Skeletal muscle tissue (tissue), 3 donors: ENCODE measurements at regions not wholly inside any gene's neighbourhood (a gene's known extent, or its start where the extent isn't known, plus 50 kb on each side); places are given as distances from the start of the nearest gene placed in this dataset.

Experiments used
- H3K27ac ChIP-seq: one replicate; pipeline ENCODE4 v1.7.0; 2013; ENCODE audit warnings: mild to moderate bottlenecking, low read depth, low read length, inconsistent platforms
- H3K27me3 ChIP-seq, 3 donors: one replicate each; pipeline ENCODE4 v1.7.0; 2013; ENCODE audit warnings: low read length in 3 of 3; ENCODE audit not compliant: control insufficient read depth in 3 of 3, insufficient read depth in 3 of 3
- H3K36me3 ChIP-seq, 3 donors: one replicate each; pipeline ENCODE4 v1.7.0; 2013; ENCODE audit warnings: low read length in 3 of 3; ENCODE audit not compliant: control insufficient read depth in 3 of 3, insufficient read depth in 3 of 3
- H3K4me1 ChIP-seq, 3 donors: one replicate each; pipeline ENCODE4 v1.7.0; 2013; ENCODE audit warnings: low read length in 3 of 3, mild to moderate bottlenecking in 3 of 3; ENCODE audit not compliant: control insufficient read depth in 3 of 3, insufficient read depth in 3 of 3
- H3K4me3 ChIP-seq, 3 donors: one replicate each; pipeline ENCODE4 v1.7.0; 2013; ENCODE audit warnings: low read length in 3 of 3
- H3K9ac ChIP-seq, 3 donors: one replicate each; pipeline ENCODE4 v1.7.0; 2013; ENCODE audit warnings: low read length in 3 of 3, mild to moderate bottlenecking in 3 of 3, moderate library complexity in 2 of 3, low read depth in 1 of 3
- H3K9me3 ChIP-seq, 3 donors: one replicate each; pipeline ENCODE4 v1.7.0; 2013; ENCODE audit warnings: low read length in 3 of 3; ENCODE audit not compliant: control insufficient read depth in 3 of 3
- donor health status: Osteomylitis.

DNA sequence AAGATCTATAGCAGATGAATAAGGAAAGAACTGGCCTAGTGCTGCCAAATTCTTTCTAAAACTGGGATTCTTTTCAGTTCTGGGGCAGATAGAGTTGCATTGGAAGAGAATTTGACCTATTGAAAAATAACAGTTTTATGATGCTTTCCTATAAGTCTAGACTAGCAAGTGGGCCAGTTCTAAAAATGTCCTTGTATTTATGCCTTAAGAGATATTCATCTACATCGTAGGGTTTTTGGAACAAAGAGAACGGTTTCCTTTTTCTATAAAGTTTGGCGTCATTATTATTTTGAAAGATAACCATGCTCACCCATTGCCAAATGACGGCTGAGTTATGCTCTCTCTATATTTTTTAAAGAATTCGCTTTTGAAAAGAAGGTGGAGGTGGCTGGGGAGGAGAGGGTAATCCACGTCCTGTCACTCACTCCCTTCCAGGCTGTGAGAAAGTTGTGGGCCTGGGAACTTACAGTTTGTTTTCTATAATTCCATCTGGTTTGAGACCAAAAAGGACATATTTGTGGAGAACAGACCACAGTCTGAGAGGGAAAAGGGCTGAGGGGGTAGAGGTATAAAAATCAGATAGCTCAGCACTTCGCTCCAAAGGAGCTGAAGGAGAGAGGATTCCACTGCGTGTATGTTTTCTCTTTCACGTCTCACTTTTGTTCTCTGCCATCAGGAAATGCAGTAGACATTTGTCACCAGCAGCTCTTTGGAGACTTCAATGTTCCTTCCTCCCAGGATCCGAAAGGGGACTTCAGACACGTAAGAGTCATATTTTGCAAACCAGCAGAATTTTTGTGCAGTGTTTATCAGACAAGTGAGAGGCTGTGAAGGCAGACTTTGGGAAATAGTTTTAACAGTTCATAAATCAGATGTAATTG is 281.9 kb upstream of the FN1 start:
- H3K4me3 ChIP-seq: no peak overlapping the region
- no peaks in the 10 kb centered on the region for H3K36me3 ChIP-seq
- peak overlapping the region; percentile 46 for H3K27ac ChIP-seq
- H3K9ac ChIP-seq: no peak overlapping the region
- H3K27me3 ChIP-seq: no peaks in the 10 kb centered on the region
- peaks cover under 1 to 7% (median 2%) of the 10 kb centered on the region in 3 donors for H3K4me1 ChIP-seq
- H3K9me3 ChIP-seq: no peaks in the 10 kb centered on the region

- Histone ChIP-seq H3K36me3 (no peaks in the 10 kb centered on the region), H3K9ac (no peak overlapping the region), H3K27me3 (no peaks in the 10 kb centered on the region), H3K4me3 (no peak overlapping the region), H3K9me3 (no peaks in the 10 kb centered on the region), H3K27ac (no peak overlapping the region), H3K4me1 (peaks cover 7 to 15% (median 10%) of the 10 kb centered on the region in 3 donors)
Measured at GRCh38 chr2:215716956-215717355, 281.1 kb upstream of the FN1 start.

- Histone ChIP-seq H3K27me3 (no peaks in the 10 kb centered on the region), H3K4me3 (no peak overlapping the region), H3K27ac (no peak overlapping the region), H3K36me3 (no peaks in the 10 kb centered on the region), H3K9me3 (no peaks in the 10 kb centered on the region), H3K9ac (no peak overlapping the region), H3K4me1 (peaks cover 8 to 18% (median 10%) of the 10 kb centered on the region in 3 donors)
Measured at GRCh38 chr2:215712871-215713790, 277.3 kb upstream of the FN1 start.

DNA sequence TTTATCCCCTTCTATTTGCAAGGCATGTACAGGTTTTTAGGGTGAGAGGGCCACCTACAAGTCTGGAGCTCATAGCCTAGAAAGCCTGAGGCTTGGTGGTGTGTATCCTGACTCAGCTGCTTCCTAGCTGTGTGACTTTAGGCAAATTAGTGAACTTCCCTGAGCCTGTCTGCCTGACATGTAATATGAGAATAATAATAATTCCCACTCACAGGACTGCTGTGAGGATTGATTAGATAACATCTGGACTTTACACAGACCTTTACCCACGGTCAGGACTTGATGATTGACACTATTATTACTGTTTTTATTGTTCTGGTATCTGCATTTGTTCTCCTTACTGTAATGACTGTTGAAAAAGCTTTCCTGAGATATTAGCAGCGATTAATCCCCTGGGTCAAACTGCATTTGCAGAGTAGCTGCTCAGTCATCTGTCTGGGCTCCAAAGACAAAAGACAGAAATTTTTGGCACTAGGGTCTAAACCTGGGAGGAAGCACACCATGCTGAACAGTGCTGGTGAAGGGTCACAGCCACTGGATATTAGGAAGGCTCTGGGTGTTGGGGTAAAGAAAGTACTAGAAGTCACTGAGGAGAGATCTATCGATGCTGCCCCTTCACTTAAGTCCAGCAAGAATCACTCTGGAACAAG is 276.5 kb upstream of the FN1 start:
- Histone ChIP-seq H3K36me3 (no peaks in the 10 kb centered on the region), H3K4me1 (peaks cover 8 to 16% (median 10%) of the 10 kb centered on the region in 3 donors), H3K27me3 (no peaks in the 10 kb centered on the region), H3K9ac (no peak overlapping the region), H3K4me3 (no peak overlapping the region), H3K27ac (peak overlapping the region; percentile 46), H3K9me3 (no peaks in the 10 kb centered on the region)

DNA sequence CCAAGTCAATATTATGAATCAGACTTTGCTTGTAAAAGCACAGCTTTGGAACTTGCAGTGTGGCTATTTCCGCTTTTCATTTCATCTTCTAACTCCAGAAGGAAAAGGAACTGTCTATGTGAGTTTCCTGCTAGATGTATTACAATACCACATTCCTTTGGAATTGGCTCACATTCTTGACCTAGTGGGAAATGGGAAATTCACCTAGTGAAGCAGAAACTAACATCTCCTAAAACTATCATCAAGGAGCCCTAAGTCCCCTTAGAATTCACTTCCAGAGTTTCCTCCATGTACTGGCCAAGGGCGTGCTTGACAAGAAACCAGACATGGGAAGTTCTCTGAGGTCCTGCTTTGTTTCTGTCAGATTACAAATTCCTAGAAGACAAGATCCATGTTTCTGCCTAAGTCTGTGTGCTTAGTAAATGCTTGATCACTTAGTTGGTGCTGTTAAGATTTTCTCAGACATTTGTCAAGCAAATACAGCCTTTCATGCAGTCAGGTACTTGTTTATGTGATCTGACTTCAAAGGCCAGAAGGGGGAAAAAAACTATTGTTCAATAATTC is 275.7 kb upstream of the FN1 start:
- H3K9me3 ChIP-seq: no peaks in the 10 kb centered on the region
- no peaks in the 10 kb centered on the region for H3K36me3 ChIP-seq
- H3K9ac ChIP-seq: no peak overlapping the region
- no peak overlapping the region for H3K4me3 ChIP-seq
- H3K4me1 ChIP-seq: peaks cover 8 to 16% (median 10%) of the 10 kb centered on the region in 3 donors
- H3K27me3 ChIP-seq: no peaks in the 10 kb centered on the region
- H3K27ac ChIP-seq: peak overlapping the region; percentile 46

GRCh38 chr2:215707608-215708007 is 271.7 kb upstream of the FN1 start:
- Histone ChIP-seq H3K36me3 (no peaks in the 10 kb centered on the region), H3K27me3 (no peaks in the 10 kb centered on the region), H3K4me1 (peaks cover 6 to 12% (median 7%) of the 10 kb centered on the region in 3 donors), H3K9ac (no peak overlapping the region), H3K9me3 (no peaks in the 10 kb centered on the region), H3K27ac (no peak overlapping the region), H3K4me3 (no peak overlapping the region)

DNA sequence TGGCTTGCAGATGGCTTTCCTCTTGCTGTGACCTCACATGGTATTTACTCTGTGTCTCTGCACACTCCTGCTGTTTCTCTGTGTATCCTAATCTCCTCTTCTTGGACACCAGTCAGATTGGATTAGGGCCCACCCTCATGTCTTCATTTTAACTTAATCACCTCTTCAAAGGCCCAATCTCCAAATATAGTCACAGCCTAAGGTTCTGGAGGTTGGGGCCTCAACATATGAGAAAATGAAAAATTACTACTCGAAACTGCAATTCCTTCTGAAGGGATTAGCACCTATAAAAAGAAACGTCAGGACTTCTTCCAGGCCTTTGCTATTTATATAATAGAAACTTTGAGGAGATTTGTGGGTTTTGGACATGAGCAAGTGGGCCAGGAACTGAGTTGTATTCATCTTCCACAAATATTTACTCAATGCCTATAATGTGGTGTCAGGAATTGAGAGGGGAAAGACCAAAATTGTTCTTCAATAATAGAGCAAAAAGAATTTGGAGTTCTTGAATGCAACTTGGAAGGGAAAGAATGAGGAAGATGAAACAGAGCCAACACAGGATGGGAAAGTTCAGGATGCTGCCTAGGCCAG is 270.0 kb upstream of the FN1 start:
- no peak overlapping the region for H3K9ac ChIP-seq
- no peak overlapping the region for H3K4me3 ChIP-seq
- H3K27me3 ChIP-seq: no peaks in the 10 kb centered on the region
- no peaks in the 10 kb centered on the region for H3K36me3 ChIP-seq
- H3K9me3 ChIP-seq: no peaks in the 10 kb centered on the region
- H3K4me1 ChIP-seq: peaks cover 0 to 2% (median 0%) of the 10 kb centered on the region in 3 donors
- no peak overlapping the region for H3K27ac ChIP-seq

GRCh38 chr2:215705281-215705680 is 269.4 kb upstream of the FN1 start:
- Histone ChIP-seq H3K9ac (no peak overlapping the region), H3K9me3 (no peaks in the 10 kb centered on the region), H3K36me3 (no peaks in the 10 kb centered on the region), H3K4me1 (no peaks in the 10 kb centered on the region), H3K27me3 (no peaks in the 10 kb centered on the region), H3K27ac (no peak overlapping the region), H3K4me3 (no peak overlapping the region)

DNA sequence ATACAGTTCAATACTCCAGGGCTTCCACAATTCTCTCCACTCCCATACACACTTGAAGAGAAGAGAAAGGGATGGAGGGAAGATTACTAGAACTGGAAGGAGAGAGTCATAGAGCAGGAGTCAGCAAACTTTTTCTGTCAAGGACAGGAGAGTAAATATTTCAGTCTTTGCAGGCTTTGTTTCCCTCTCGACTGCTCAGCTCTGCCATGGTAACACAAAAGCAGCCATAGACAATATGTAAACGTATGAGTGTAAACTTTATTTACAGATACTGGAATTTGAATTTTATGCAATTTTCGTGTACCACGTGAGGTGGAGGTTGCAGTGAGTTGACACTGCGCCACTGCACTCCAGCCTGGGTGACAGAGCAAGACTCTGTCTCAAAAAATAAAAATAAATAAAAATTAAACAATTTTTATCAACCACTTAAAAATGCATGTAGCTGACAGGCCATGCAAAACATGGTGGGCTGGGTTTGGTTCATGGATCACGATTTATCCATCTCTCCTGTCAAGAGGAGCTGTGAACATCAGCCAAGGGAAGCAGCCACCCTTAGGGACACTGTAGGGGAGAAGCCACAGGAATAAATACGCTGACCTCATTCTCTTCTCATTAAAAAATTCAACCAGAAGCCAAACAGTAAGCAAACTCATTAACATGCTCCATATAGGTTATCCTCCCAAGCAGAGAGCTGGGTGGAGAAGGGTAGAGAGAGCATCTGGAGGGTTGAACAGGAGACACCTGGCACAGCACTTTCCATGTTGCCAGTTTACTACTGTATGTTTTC is 266.4 kb upstream of the FN1 start:
- Histone ChIP-seq H3K27me3 (no peaks in the 10 kb centered on the region), H3K9me3 (no peaks in the 10 kb centered on the region), H3K4me3 (no peak overlapping the region), H3K9ac (no peak overlapping the region), H3K36me3 (no peaks in the 10 kb centered on the region), H3K4me1 (no peaks in the 10 kb centered on the region), H3K27ac (no peak overlapping the region)
